A673 (cell line): ENCODE measurements at regions not wholly inside any gene's neighbourhood (a gene's known extent, or its start where the extent isn't known, plus 50 kb on each side); places are given as distances from the start of the nearest gene placed in this dataset.

Experiments
- EZH2 ChIP-seq: fragments of 200-600 bp; sonication (generic); IDR thresholded peaks from 2 replicates; pipeline ENCODE4 v1.6.1; 2017; ENCODE audit warnings: borderline replicate concordance, low read depth, mild to moderate bottlenecking, mixed read lengths, antibody characterized with exemption, low read length; ENCODE audit not compliant: poor library complexity, severe bottlenecking
- TF ChIP-seq, protein P1 (sequence below): fragments of 300-800, 200-600 bp; sonication (generic); conservative IDR thresholded peaks from 2 replicates; pipeline ENCODE4 v1.5.1; 2017; ENCODE audit warnings: low read depth, mild to moderate bottlenecking, antibody characterized with exemption, low read length, moderate library complexity, mixed read lengths

DNA sequence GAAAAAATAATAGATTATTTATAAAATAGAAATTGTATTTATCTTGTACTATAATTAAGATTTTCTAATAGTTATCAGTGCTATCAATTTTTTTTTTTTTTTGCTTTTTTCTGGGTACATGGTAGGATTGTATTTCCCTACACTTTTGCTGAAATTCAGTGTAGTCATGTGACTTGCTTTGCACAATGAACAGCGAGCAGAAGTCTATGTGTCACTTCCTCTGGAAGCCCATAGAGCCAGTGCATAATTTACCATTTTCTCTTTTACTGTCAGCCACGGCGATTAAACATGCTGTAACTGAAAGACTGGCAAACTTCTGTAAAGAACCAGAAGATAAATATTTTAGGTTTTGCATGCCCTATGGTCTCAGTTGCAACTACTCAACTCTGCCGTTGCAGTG is 80.8 kb upstream of the PPP1R12A start:
- TF ChIP-seq, protein P1, sequence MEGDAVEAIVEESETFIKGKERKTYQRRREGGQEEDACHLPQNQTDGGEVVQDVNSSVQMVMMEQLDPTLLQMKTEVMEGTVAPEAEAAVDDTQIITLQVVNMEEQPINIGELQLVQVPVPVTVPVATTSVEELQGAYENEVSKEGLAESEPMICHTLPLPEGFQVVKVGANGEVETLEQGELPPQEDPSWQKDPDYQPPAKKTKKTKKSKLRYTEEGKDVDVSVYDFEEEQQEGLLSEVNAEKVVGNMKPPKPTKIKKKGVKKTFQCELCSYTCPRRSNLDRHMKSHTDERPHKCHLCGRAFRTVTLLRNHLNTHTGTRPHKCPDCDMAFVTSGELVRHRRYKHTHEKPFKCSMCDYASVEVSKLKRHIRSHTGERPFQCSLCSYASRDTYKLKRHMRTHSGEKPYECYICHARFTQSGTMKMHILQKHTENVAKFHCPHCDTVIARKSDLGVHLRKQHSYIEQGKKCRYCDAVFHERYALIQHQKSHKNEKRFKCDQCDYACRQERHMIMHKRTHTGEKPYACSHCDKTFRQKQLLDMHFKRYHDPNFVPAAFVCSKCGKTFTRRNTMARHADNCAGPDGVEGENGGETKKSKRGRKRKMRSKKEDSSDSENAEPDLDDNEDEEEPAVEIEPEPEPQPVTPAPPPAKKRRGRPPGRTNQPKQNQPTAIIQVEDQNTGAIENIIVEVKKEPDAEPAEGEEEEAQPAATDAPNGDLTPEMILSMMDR = no peak
- TF ChIP-seq EZH2 = no peak
